ENCODE measurements at regions not wholly inside any gene's neighbourhood (a gene's known extent, or its start where the extent isn't known, plus 50 kb on each side); places are given as distances from the start of the nearest gene placed in this dataset.

- TF ChIP-seq CTCF (IDR thresholded peaks at IDR 0.05): no peak
- TF ChIP-seq EZH2 (IDR thresholded peaks at IDR 0.05; ENCODE audit: borderline replicate concordance, insufficient read depth, low read depth, low read length, poor library complexity, severe bottlenecking): no peak
Observed at GRCh38 chr13:33401238-33401637, 115.7 kb upstream of the STARD13 start.

Data from B cell (primary cell).